ENCODE measurements at regions not wholly inside any gene's neighbourhood (a gene's known extent, or its start where the extent isn't known, plus 50 kb on each side); places are given as distances from the start of the nearest gene placed in this dataset.

- TF ChIP-seq TAF1 (IDR thresholded peaks at IDR 0.05; ENCODE audit: low read depth, low read length) (no peak), POLR2AphosphoS5 (IDR thresholded peaks at IDR 0.05; ENCODE audit: low read depth, low read length) (no peak), FOSL1 (IDR thresholded peaks at IDR 0.05; ENCODE audit: insufficient read depth, low read depth, low read length) (no peak), EGR1 (IDR thresholded peaks at IDR 0.05; ENCODE audit: borderline replicate concordance, low read depth, low read length) (no peak), POLR2A (IDR thresholded peaks at IDR 0.05; ENCODE audit: control extremely low read depth in 1 of 2, low read depth in 2 of 2, low read length in 2 of 2) (no peak), CTCF (IDR thresholded peaks at IDR 0.05; ENCODE audit: control extremely low read depth in 1 of 3, insufficient read depth in 1 of 3, low read depth in 1 of 3, low read length in 3 of 3) (no peak), EZH2 (IDR thresholded peaks at IDR 0.05; ENCODE audit: low read depth, low read length, severe bottlenecking) (no peak), EP300 (IDR thresholded peaks at IDR 0.05; ENCODE audit: borderline replicate concordance in 1 of 2, low read depth in 2 of 2, low read length in 2 of 2) (no peak)
Measured at GRCh38 chr14:96682401-96682800, 114.8 kb upstream of the VRK1 start.
